ENCODE measurements at regions not wholly inside any gene's neighbourhood (a gene's known extent, or its start where the extent isn't known, plus 50 kb on each side); places are given as distances from the start of the nearest gene placed in this dataset.
A peak's percentile ranks its signal among the peaks of the same experiment; 100 is the strongest.

GRCh38 chr9:78595200-78595945, 298.4 kb downstream of the PSAT1 start:
- DNase-seq (ENCODE audit: insufficient read length, low spot score) (no peak), FAIRE-seq (no peak)

- DNase-seq (ENCODE audit: insufficient read length, low spot score) (no peak), FAIRE-seq (no peak)
Measured at GRCh38 chr9:78596346-78596745, 299.4 kb downstream of the PSAT1 start.

- FAIRE-seq (no peak), DNase-seq (ENCODE audit: insufficient read length, low spot score) (no peak)
Measured at GRCh38 chr9:78598120-78598519, 301.2 kb downstream of the PSAT1 start.

- DNase-seq (ENCODE audit: insufficient read length, low spot score) (no peak), FAIRE-seq (no peak)
Measured at GRCh38 chr9:78599926-78600325, 303.0 kb downstream of the PSAT1 start.

GRCh38 chr9:78601957-78602565, 305.1 kb downstream of the PSAT1 start:
- peak; percentile 5 for DNase-seq (ENCODE audit: insufficient read length, low spot score)
- FAIRE-seq: peak; percentile 72

- no peak for DNase-seq (ENCODE audit: insufficient read length, low spot score)
- FAIRE-seq: no peak
Measured at GRCh38 chr9:78605041-78606000, 308.4 kb downstream of the PSAT1 start.

- DNase-seq (ENCODE audit: insufficient read length, low spot score) (no peak), FAIRE-seq (no peak)
Measured at GRCh38 chr9:78606001-78606379, 309.1 kb downstream of the PSAT1 start.

- FAIRE-seq: no peak
Measured at GRCh38 chr9:78607853-78608252, 310.9 kb downstream of the PSAT1 start.

GRCh38 chr9:78609450-78609849, 312.5 kb downstream of the PSAT1 start:
- DNase-seq (ENCODE audit: insufficient read length, low spot score): no peak

More at GRCh38 chr9:78607853-78608252, 310.9 kb downstream of the PSAT1 start:
- no peak for DNase-seq (ENCODE audit: insufficient read length, low spot score)

GRCh38 chr9:78612091-78612490, 315.2 kb downstream of the PSAT1 start:
- FAIRE-seq (no peak), DNase-seq (ENCODE audit: insufficient read length, low spot score) (no peak)

More at GRCh38 chr9:78609450-78609849, 312.5 kb downstream of the PSAT1 start:
- FAIRE-seq: no peak

- DNase-seq (ENCODE audit: insufficient read length, low spot score) (no peak), FAIRE-seq (no peak)
Measured at GRCh38 chr9:78613006-78613405, 316.1 kb downstream of the PSAT1 start.

GRCh38 chr9:78614892-78615291, 318.0 kb downstream of the PSAT1 start:
- FAIRE-seq (no peak), DNase-seq (ENCODE audit: insufficient read length, low spot score) (no peak)

- no peak for FAIRE-seq
- no peak for DNase-seq (ENCODE audit: insufficient read length, low spot score)
Measured at GRCh38 chr9:78615372-78615771, 318.4 kb downstream of the PSAT1 start.

GRCh38 chr9:78618735-78619134, 321.8 kb downstream of the PSAT1 start:
- DNase-seq (ENCODE audit: insufficient read length, low spot score) (no peak), FAIRE-seq (no peak)

GRCh38 chr9:78620303-78620702, 323.4 kb downstream of the PSAT1 start:
- no peak for FAIRE-seq
- DNase-seq (ENCODE audit: insufficient read length, low spot score): no peak

- DNase-seq (ENCODE audit: insufficient read length, low spot score) (no peak), FAIRE-seq (no peak)
Measured at GRCh38 chr9:78620764-78621163, 323.8 kb downstream of the PSAT1 start.

- DNase-seq (ENCODE audit: insufficient read length, low spot score) (no peak), FAIRE-seq (no peak)
Measured at GRCh38 chr9:78622126-78622525, 325.2 kb downstream of the PSAT1 start.

- DNase-seq (ENCODE audit: insufficient read length, low spot score): no peak
- no peak for FAIRE-seq
Measured at GRCh38 chr9:78626971-78627370, 330.0 kb downstream of the PSAT1 start.

GRCh38 chr9:78630966-78631365, 334.0 kb downstream of the PSAT1 start:
- no peak for FAIRE-seq
- DNase-seq (ENCODE audit: insufficient read length, low spot score): no peak

GRCh38 chr9:78640728-78641127, 343.8 kb downstream of the PSAT1 start:
- DNase-seq (ENCODE audit: insufficient read length, low spot score) (no peak), FAIRE-seq (no peak)

- FAIRE-seq: no peak
- DNase-seq (ENCODE audit: insufficient read length, low spot score): no peak
Measured at GRCh38 chr9:78644359-78644758, 347.4 kb downstream of the PSAT1 start.
